Myocyte (in vitro differentiated cells): ENCODE measurements at regions not wholly inside any gene's neighbourhood (a gene's known extent, or its start where the extent isn't known, plus 50 kb on each side); places are given as distances from the start of the nearest gene placed in this dataset.
A peak's percentile ranks its signal among the peaks of the same experiment; 100 is the strongest.

Experiments
- DNase-seq: peaks from one replicate; pipeline ENCODE4 v3.0.0-alpha.2; 2012; ENCODE audit warnings: low read depth

GRCh38 chr11:15690320-15690719 is 575.6 kb downstream of the INSC start:
- no peak for DNase-seq

DNA sequence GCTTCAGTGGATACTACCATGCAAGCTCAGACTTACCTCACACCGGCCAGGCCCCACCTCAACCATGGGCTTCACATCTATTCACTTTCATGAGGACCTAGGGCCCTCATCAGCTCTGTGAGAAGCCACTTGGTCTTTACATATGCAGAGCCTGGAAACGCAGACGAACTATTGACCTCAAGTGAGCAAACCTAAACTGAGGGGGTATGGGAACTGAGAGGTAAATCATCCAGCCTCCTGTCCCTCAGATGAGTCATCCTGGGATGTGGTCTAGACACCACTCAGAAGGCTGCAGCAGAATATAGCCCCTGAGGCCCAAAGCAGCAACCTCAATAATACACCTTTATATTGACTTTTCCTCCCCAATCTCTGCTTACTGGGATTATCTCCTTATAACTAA is 578.0 kb downstream of the INSC start:
- DNase-seq = no peak

DNA sequence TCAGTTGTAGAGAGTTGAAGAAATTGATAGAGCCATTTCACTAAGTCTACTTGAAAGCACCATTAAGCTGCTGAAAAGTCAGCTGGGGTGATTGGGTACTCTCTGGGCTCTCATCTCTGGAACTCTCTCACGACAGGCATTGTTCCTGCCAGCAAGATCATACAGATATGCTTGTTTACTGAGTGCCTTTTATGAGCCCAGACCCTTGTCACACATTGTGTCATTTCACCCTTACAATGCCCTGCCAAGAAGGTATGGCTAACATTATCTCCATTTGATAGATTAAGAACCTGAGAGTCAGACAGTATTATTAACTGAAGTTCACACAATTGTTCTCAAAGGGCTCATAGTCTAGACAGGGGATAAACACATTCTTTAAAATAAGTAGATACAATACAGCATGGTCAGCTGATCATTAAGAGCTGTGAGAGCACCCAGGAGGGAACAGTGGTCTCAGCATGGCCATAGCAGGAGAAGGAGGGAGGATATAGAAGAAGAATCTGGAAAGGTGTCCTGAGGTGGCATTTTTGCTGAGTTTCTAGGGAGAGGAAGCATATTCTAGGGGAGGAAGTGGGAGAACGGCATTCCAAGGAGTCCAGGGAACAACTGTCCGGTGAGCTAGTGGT is 580.5 kb downstream of the INSC start:
- DNase-seq = no peak

DNA sequence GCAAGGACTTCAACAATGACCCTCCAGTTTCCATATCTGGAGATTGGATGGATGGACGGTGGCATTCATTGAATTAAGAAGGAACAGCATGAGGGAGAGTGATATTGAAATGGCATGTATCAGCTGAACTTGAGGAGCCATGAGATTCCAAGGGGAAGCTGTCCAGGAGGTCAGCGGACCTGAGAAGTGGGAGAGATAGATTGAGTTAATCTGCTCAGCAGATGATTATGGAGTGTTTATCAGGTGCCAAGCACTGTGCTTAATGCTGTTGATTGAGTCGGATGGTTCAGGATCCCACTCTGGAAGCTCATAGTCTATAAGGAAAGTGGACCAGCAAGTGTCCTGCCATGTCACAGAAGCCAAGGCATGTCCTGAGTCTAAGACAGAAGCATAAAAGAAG is 581.3 kb downstream of the INSC start:
- DNase-seq = no peak

- no peak for DNase-seq
These were observed 582.9 kb downstream of the INSC start for GRCh38 chr11:15697437-15698236.

GRCh38 chr11:15698855-15699254 is 584.1 kb downstream of the INSC start:
- no peak for DNase-seq

DNA sequence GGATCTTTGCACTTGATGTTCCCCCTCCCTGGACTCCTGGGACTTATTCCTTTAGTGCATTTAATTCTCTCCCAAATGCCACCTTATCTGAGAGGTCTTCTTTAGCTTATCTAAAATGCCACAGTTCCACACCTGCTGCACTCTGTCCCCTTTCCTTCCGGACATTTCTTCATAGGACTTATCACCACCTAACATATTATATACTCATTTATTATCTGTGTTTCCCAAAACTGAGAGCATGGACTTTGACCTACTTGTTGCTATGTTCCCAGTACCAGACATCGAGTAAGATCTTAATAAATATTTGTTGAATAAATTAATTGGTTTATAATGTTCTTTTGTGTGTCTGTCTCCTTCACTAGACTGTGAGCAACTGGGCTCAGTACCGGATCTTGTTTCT is 585.3 kb downstream of the INSC start:
- no peak for DNase-seq

DNA sequence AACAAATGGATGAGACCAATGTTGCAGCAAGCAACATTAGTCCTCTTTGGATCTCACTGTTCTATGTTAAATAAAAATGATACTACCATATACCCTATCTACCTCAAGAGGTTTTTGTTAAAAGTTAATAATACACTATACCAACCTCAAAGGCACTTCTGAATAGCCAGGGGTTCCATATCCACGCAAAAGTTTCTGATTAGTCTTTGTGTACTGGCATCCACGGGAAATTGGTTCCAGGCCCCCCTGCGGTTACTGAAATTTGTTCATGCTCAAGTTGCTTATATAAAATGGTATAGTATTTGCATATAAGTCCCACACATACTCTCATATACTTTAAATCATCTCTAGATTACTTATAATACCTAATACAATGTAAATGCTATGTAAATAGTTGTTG is 585.7 kb downstream of the INSC start:
- DNase-seq = no peak

- no peak for DNase-seq
These were observed 589.3 kb downstream of the INSC start for GRCh38 chr11:15704064-15704463.

DNA sequence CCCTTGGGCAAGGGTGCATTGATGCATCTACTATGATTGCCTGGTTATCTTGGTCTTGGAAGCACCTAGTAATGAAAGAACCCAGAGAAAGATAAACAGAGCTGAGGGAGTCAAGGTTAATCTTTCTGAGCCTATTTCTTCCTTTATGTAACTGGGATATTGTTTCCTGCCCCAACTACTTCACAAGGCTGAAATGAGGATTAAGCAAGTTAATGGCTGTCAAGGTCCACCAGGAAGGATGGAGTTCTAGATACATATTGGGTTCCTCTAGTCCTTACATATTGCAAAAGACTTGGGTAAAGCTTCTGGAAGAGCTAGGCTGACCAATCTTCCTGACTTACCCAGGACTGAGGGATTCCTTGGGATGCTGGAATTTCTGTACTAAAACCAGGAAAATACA is 589.8 kb downstream of the INSC start:
- no peak for DNase-seq

- no peak for DNase-seq
These were observed 591.2 kb downstream of the INSC start for GRCh38 chr11:15705891-15706290.

DNA sequence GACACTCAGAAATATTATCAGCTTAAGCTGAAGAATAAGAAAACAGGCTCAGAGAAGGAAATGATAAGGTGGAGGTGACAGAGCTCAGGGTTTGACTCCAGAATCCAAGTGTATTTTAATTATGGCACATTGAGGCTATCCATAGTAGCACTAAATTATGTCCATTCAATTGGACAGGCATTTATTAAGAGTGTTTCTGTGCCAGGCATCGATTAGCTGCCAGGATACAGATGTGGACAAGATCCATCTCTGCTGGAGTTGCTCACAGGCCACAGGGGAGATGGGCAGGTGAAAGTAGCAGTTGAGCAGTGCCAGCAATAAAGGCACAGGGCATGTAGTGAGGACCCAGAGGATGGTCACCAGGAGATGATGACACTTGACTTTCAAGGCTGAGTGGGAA is 592.5 kb downstream of the INSC start:
- DNase-seq = no peak

- DNase-seq = no peak
These were observed 593.2 kb downstream of the INSC start for GRCh38 chr11:15707971-15708370.

GRCh38 chr11:15710580-15711275 is 596.0 kb downstream of the INSC start:
- no peak for DNase-seq

DNA sequence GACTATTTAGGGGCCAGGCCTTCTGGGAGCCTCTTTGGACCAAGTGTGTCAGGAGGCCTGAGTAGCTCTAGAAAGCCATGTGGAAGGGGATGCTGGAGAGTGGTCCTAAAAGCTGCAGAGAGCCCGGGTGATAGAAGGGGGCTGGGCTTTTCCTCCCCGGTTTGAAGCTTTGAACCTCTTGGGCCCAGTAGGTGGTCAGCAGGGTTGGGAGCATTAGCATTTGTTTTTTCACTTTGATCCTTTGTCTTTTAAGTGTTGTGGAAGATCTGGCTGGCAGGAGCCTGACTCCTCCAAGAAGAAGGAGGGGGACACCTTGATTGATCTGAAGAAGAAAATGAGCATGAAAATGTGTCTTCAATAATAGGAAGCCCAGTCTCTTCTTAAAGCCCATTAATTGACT is 596.6 kb downstream of the INSC start:
- no peak for DNase-seq

GRCh38 chr11:15714641-15715399 is 600.1 kb downstream of the INSC start:
- DNase-seq = no peak

DNA sequence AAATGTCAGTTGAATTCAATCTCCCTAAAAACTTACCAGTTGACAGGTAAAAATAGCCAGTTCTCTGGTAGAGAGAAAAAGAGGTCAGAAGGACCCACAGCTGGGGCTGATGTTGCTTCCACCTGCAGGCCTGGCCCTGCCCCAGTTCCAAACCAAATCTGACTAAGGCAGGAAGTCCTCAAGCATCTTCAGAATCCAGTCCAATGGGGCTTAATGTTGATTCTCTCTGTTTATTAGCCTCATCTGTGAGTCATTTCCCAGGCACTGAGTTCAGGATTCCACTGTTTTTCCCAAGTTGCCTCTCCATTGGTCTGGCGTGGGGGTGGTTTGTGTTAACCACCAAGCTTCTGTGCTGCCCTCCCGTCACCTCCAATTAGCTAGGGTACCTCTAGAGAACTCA is 601.8 kb downstream of the INSC start:
- no peak for DNase-seq

DNA sequence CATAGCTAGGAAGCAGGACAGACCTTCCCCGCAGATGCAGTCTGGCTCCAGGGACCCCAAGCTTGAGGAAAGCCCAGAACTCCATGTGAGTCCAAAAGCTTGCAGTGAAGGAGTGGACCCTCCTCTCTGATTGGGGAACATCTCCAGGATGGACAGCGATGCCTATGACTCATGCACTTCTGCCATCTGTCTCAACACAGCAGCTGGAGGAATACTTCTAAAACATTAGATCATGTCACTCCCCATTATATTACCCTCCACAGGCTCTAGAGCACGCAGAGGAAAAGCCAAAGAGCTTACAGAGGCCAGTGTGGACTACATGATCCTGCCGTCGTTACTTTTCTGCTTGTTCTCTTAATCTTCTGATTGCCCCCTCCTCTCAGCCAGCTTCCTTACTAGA is 605.7 kb downstream of the INSC start:
- peak; percentile 41 for DNase-seq

DNA sequence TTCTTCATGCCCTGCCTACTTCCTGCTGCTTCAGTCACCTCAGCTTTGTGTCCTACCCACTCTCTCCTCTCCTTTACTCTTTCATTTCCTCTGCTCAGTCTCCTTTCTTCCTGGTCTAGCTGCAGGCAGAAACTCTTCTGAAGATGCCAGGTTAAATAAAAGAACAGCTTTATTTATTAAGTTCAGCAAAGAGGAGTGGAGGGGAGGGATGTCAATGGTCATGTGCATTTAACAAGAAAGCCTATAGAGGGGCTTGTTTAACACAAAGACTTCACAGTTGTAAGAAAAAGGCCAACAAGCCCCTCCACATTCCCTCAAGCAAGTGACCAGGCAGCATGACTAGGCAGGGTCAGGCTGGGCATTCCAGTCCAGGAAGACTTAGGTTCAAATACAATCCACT is 609.2 kb downstream of the INSC start:
- DNase-seq = no peak

DNA sequence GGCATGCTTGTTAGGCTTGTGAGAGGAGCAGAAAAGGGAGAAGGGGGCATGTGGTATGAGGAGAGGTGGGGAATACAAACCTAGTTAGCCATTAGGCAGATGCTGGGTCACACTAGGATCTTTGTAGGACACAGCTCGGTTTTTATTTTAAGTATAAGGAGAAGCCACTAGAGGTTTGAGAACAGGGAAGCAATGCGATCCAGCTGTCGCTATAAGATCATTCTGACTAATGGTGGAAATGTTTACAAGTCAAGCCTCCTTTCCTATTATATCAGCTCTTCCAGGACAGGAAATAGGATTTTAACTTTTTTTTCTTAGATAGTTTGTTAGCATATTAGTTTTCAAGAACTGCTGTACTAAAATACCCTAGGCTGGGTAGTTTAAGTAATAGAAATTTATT is 609.9 kb downstream of the INSC start:
- DNase-seq = no peak

GRCh38 chr11:15725246-15725645 is 610.5 kb downstream of the INSC start:
- no peak for DNase-seq

DNA sequence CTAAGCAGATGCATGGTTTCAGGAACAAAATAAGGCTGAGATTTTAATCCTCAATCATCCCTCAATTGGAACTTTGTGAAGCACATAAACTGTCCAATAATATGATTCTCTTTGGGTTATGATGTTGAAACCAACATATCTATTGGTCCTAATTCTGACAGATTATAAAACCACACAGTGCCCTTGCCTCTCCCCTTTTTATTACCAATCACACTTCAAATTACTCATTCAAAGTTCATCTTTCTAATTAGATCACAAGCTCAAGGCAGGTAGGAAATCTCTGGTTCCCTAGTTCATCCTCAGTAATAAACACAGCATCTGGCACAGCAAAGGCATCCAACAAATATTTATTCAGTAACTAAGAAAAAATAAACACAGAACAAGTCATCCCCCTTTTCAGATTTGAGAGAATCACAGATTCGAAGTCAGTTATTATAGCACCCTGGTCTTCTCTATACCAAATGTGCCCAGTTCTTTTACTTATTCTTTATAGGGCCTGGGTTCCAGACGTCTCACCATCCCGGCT is 611.6 kb downstream of the INSC start:
- no peak for DNase-seq
